ENCODE measurements at regions not wholly inside any gene's neighbourhood (a gene's known extent, or its start where the extent isn't known, plus 50 kb on each side); places are given as distances from the start of the nearest gene placed in this dataset.

GRCh38 chr5:15384176-15384575 is 115.8 kb upstream of the FBXL7 start:
- TF ChIP-seq CTCF (IDR thresholded peaks at IDR 0.05): no peak

GRCh38 chr5:15383469-15383868 is 116.5 kb upstream of the FBXL7 start:
- peak; percentile 71 for TF ChIP-seq CTCF (IDR thresholded peaks at IDR 0.05)

GRCh38 chr5:15383021-15383420 is 117.0 kb upstream of the FBXL7 start:
- TF ChIP-seq CTCF (IDR thresholded peaks at IDR 0.05): no peak

GRCh38 chr5:15377573-15378340 is 122.2 kb upstream of the FBXL7 start:
- no peak for TF ChIP-seq CTCF (IDR thresholded peaks at IDR 0.05)

GRCh38 chr5:15376803-15377202 is 123.2 kb upstream of the FBXL7 start:
- TF ChIP-seq CTCF (IDR thresholded peaks at IDR 0.05): no peak

- no peak for TF ChIP-seq CTCF (IDR thresholded peaks at IDR 0.05)
These were observed 123.9 kb upstream of the FBXL7 start for GRCh38 chr5:15376088-15376487.

GRCh38 chr5:15375559-15375958 is 124.4 kb upstream of the FBXL7 start:
- TF ChIP-seq CTCF (IDR thresholded peaks at IDR 0.05): no peak

- TF ChIP-seq CTCF (IDR thresholded peaks at IDR 0.05): no peak
These were observed 125.1 kb upstream of the FBXL7 start for GRCh38 chr5:15374886-15375285.

Measured in LNCAP (cell line).